ENCODE measurements at regions not wholly inside any gene's neighbourhood (a gene's known extent, or its start where the extent isn't known, plus 50 kb on each side); places are given as distances from the start of the nearest gene placed in this dataset.

- no peak for DNase-seq
- Mint-ChIP-seq H3K27me3 (no peaks in the 10 kb centered on the region), H3K27ac (no peak overlapping the region), H3K36me3 (ENCODE audit: low read depth) (peaks cover 16% of the 10 kb centered on the region), H3K4me1 (peaks cover 20% of the 10 kb centered on the region), H3K9me3 (peaks cover 16% of the 10 kb centered on the region), H3K4me3 (no peak overlapping the region)
- CTCF ChIA-PET: interaction anchor here (1.1 kb wide), 1 partner anchor 57 kb away, joined by 3 read pairs; no protein-coding TSS in a partner anchor
- POLR2A ChIA-PET: no interaction called here
Measured at GRCh38 chr13:74229242-74229641, 95.0 kb upstream of the KLF12 start.

GRCh38 chr13:74227476-74228158, 93.4 kb upstream of the KLF12 start:
- no peak overlapping the region for H3K4me3 Mint-ChIP-seq
- H3K27me3 Mint-ChIP-seq: no peaks in the 10 kb centered on the region
- peaks cover 16% of the 10 kb centered on the region for H3K36me3 Mint-ChIP-seq (ENCODE audit: low read depth)
- H3K9me3 Mint-ChIP-seq: peaks cover 16% of the 10 kb centered on the region
- ChIA-PET POLR2A (no interaction called here), CTCF (no interaction called here)
- peaks cover 20% of the 10 kb centered on the region for H3K4me1 Mint-ChIP-seq
- DNase-seq: no peak
- no peak overlapping the region for H3K27ac Mint-ChIP-seq

GRCh38 chr13:74226791-74227475, 92.7 kb upstream of the KLF12 start:
- POLR2A ChIA-PET: no interaction called here
- DNase-seq: no peak
- CTCF ChIA-PET: no interaction called here
- Mint-ChIP-seq H3K4me3 (no peak overlapping the region), H3K4me1 (peaks cover 19% of the 10 kb centered on the region), H3K36me3 (ENCODE audit: low read depth) (peaks cover 16% of the 10 kb centered on the region), H3K9me3 (peaks cover 16% of the 10 kb centered on the region), H3K27me3 (no peaks in the 10 kb centered on the region), H3K27ac (no peak overlapping the region)

GRCh38 chr13:74221752-74222151, 87.5 kb upstream of the KLF12 start:
- no peak for DNase-seq
- Mint-ChIP-seq H3K9me3 (peaks cover 2% of the 10 kb centered on the region), H3K4me1 (peaks cover 2% of the 10 kb centered on the region), H3K27me3 (peaks cover 2% of the 10 kb centered on the region), H3K27ac (no peak overlapping the region), H3K4me3 (no peak overlapping the region), H3K36me3 (ENCODE audit: low read depth) (no peaks in the 10 kb centered on the region)
- POLR2A ChIA-PET: no interaction called here
- CTCF ChIA-PET: no interaction called here

- H3K27ac Mint-ChIP-seq: no peak overlapping the region
Measured at GRCh38 chr13:74219566-74219965, 85.4 kb upstream of the KLF12 start.

GRCh38 chr13:74218291-74218690, 84.1 kb upstream of the KLF12 start:
- peaks cover 5% of the 10 kb centered on the region for H3K4me1 Mint-ChIP-seq
- ChIA-PET CTCF (no interaction called here), POLR2A (no interaction called here)
- no peaks in the 10 kb centered on the region for H3K36me3 Mint-ChIP-seq (ENCODE audit: low read depth)
- peaks cover 2% of the 10 kb centered on the region for H3K9me3 Mint-ChIP-seq
- peaks cover 2% of the 10 kb centered on the region for H3K27me3 Mint-ChIP-seq
- no peak overlapping the region for H3K27ac Mint-ChIP-seq
- no peak overlapping the region for H3K4me3 Mint-ChIP-seq
- no peak for DNase-seq

More at GRCh38 chr13:74219566-74219965, 85.4 kb upstream of the KLF12 start:
- H3K4me1 Mint-ChIP-seq: peaks cover 5% of the 10 kb centered on the region
- H3K9me3 Mint-ChIP-seq: peaks cover 2% of the 10 kb centered on the region
- peaks cover 2% of the 10 kb centered on the region for H3K27me3 Mint-ChIP-seq
- no peaks in the 10 kb centered on the region for H3K36me3 Mint-ChIP-seq (ENCODE audit: low read depth)
- no peak overlapping the region for H3K4me3 Mint-ChIP-seq
- POLR2A ChIA-PET: no interaction called here
- CTCF ChIA-PET: no interaction called here
- DNase-seq: no peak

GRCh38 chr13:74217811-74218210, 83.6 kb upstream of the KLF12 start:
- no peak for DNase-seq
- H3K9me3 Mint-ChIP-seq: peaks cover 2% of the 10 kb centered on the region
- no peaks in the 10 kb centered on the region for H3K36me3 Mint-ChIP-seq (ENCODE audit: low read depth)
- no peak overlapping the region for H3K27ac Mint-ChIP-seq
- H3K4me3 Mint-ChIP-seq: no peak overlapping the region
- peaks cover 2% of the 10 kb centered on the region for H3K27me3 Mint-ChIP-seq
- CTCF ChIA-PET: no interaction called here
- POLR2A ChIA-PET: no interaction called here
- peaks cover 5% of the 10 kb centered on the region for H3K4me1 Mint-ChIP-seq

GRCh38 chr13:74215420-74215819, 81.2 kb upstream of the KLF12 start:
- peaks cover 6% of the 10 kb centered on the region for H3K9me3 Mint-ChIP-seq
- no peak overlapping the region for H3K4me3 Mint-ChIP-seq
- H3K27me3 Mint-ChIP-seq: no peaks in the 10 kb centered on the region
- POLR2A ChIA-PET: no interaction called here
- DNase-seq: no peak
- H3K27ac Mint-ChIP-seq: no peak overlapping the region
- CTCF ChIA-PET: no interaction called here
- H3K4me1 Mint-ChIP-seq: peaks cover 5% of the 10 kb centered on the region
- H3K36me3 Mint-ChIP-seq (ENCODE audit: low read depth): no peaks in the 10 kb centered on the region

- ChIA-PET CTCF (no interaction called here), POLR2A (no interaction called here)
- Mint-ChIP-seq H3K36me3 (ENCODE audit: low read depth) (no peaks in the 10 kb centered on the region), H3K4me1 (peaks cover 5% of the 10 kb centered on the region), H3K4me3 (no peak overlapping the region), H3K9me3 (peaks cover 6% of the 10 kb centered on the region), H3K27me3 (no peaks in the 10 kb centered on the region), H3K27ac (no peak overlapping the region)
- DNase-seq: no peak
Measured at GRCh38 chr13:74214321-74214720, 80.1 kb upstream of the KLF12 start.

GRCh38 chr13:74210693-74211393, 76.6 kb upstream of the KLF12 start:
- H3K36me3 Mint-ChIP-seq (ENCODE audit: low read depth): peaks cover 1% of the 10 kb centered on the region
- H3K9me3 Mint-ChIP-seq: peaks cover 13% of the 10 kb centered on the region
- no peak overlapping the region for H3K27ac Mint-ChIP-seq
- ChIA-PET CTCF (interaction anchor here (1.4 to 1.5 kb wide), 2 partner anchors 9 to 19 kb away, joined by 3 to 4 read pairs; no protein-coding TSS in a partner anchor), POLR2A (no interaction called here)
- no peak overlapping the region for H3K4me3 Mint-ChIP-seq
- no peak for DNase-seq
- peaks cover 2% of the 10 kb centered on the region for H3K27me3 Mint-ChIP-seq
- H3K4me1 Mint-ChIP-seq: peaks cover 3% of the 10 kb centered on the region

GRCh38 chr13:74206855-74207254, 72.7 kb upstream of the KLF12 start:
- Mint-ChIP-seq H3K27me3 (peaks cover 2% of the 10 kb centered on the region), H3K4me3 (no peak overlapping the region), H3K36me3 (ENCODE audit: low read depth) (peaks cover 1% of the 10 kb centered on the region), H3K4me1 (no peaks in the 10 kb centered on the region), H3K27ac (no peak overlapping the region), H3K9me3 (peaks cover 19% of the 10 kb centered on the region)
- ChIA-PET POLR2A (no interaction called here), CTCF (no interaction called here)
- DNase-seq: no peak

GRCh38 chr13:74206061-74206561, 71.9 kb upstream of the KLF12 start:
- peaks cover 1% of the 10 kb centered on the region for H3K36me3 Mint-ChIP-seq (ENCODE audit: low read depth)
- H3K27me3 Mint-ChIP-seq: peaks cover 2% of the 10 kb centered on the region
- no peak overlapping the region for H3K27ac Mint-ChIP-seq
- no peak for DNase-seq
- CTCF ChIA-PET: no interaction called here
- no peak overlapping the region for H3K4me3 Mint-ChIP-seq
- H3K9me3 Mint-ChIP-seq: peaks cover 15% of the 10 kb centered on the region
- POLR2A ChIA-PET: no interaction called here
- no peaks in the 10 kb centered on the region for H3K4me1 Mint-ChIP-seq

GRCh38 chr13:74205313-74205690, 71.1 kb upstream of the KLF12 start:
- CTCF ChIA-PET: no interaction called here
- no peak overlapping the region for H3K27ac Mint-ChIP-seq
- H3K36me3 Mint-ChIP-seq (ENCODE audit: low read depth): peaks cover 1% of the 10 kb centered on the region
- H3K9me3 Mint-ChIP-seq: peaks cover 13% of the 10 kb centered on the region
- no peaks in the 10 kb centered on the region for H3K4me1 Mint-ChIP-seq
- POLR2A ChIA-PET: no interaction called here
- H3K4me3 Mint-ChIP-seq: no peak overlapping the region
- no peak for DNase-seq
- H3K27me3 Mint-ChIP-seq: peaks cover 2% of the 10 kb centered on the region
